ENCODE measurements at regions not wholly inside any gene's neighbourhood (a gene's known extent, or its start where the extent isn't known, plus 50 kb on each side); places are given as distances from the start of the nearest gene placed in this dataset.

GRCh38 chr3:36210840-36211651 is 169.3 kb upstream of the STAC start:
- TF ChIP-seq, protein P1, sequence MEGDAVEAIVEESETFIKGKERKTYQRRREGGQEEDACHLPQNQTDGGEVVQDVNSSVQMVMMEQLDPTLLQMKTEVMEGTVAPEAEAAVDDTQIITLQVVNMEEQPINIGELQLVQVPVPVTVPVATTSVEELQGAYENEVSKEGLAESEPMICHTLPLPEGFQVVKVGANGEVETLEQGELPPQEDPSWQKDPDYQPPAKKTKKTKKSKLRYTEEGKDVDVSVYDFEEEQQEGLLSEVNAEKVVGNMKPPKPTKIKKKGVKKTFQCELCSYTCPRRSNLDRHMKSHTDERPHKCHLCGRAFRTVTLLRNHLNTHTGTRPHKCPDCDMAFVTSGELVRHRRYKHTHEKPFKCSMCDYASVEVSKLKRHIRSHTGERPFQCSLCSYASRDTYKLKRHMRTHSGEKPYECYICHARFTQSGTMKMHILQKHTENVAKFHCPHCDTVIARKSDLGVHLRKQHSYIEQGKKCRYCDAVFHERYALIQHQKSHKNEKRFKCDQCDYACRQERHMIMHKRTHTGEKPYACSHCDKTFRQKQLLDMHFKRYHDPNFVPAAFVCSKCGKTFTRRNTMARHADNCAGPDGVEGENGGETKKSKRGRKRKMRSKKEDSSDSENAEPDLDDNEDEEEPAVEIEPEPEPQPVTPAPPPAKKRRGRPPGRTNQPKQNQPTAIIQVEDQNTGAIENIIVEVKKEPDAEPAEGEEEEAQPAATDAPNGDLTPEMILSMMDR (conservative IDR thresholded peaks at IDR 0.05; ENCODE audit: low read depth, low read length), result no peak
- no peak for TF ChIP-seq EZH2 (IDR thresholded peaks at IDR 0.05; ENCODE audit: borderline replicate concordance, low read depth, low read length, poor library complexity, severe bottlenecking)
